ENCODE measurements at regions not wholly inside any gene's neighbourhood (a gene's known extent, or its start where the extent isn't known, plus 50 kb on each side); places are given as distances from the start of the nearest gene placed in this dataset.

- Histone ChIP-seq H3K36me3 (ENCODE audit: control insufficient read depth in 2 of 3, insufficient read depth in 3 of 3, low read length in 3 of 3) (no peaks in the 10 kb centered on the region), H3K27ac (ENCODE audit: low read depth in 2 of 2, low read length in 2 of 2) (no peak overlapping the region), H3K4me3 (ENCODE audit: low read length in 3 of 3) (no peak overlapping the region), H3K27me3 (ENCODE audit: control insufficient read depth, insufficient read depth, low read length) (no peaks in the 10 kb centered on the region), H3K9me3 (ENCODE audit: control insufficient read depth in 2 of 3, insufficient read depth in 1 of 3, low read length in 3 of 3) (no peaks in the 10 kb centered on the region), H3K9ac (ENCODE audit: low read length in 3 of 3) (no peak overlapping the region), H3K4me1 (ENCODE audit: control insufficient read depth in 2 of 3, insufficient read depth in 2 of 3, low read depth in 1 of 3, low read length in 3 of 3) (no peaks in the 10 kb centered on the region)
- DNase-seq (no peak), FAIRE-seq (no peak)
- intact Hi-C loops (cut with DNase I): loop anchor here (10.0 kb wide), 1 partner anchor 153 kb away; no protein-coding TSS in a partner anchor
- TF ChIP-seq CTCF (IDR thresholded peaks at IDR 0.05; ENCODE audit: borderline replicate concordance, extremely low read depth, insufficient read depth): no peak
These were observed 49.9 kb upstream of the CD83 start for GRCh38 chr6:14067656-14068055.

All from kidney (tissue), 13 donors.